ENCODE measurements at regions not wholly inside any gene's neighbourhood (a gene's known extent, or its start where the extent isn't known, plus 50 kb on each side); places are given as distances from the start of the nearest gene placed in this dataset.
"Not testable (repeated sequence)": the region's sequence is repeated elsewhere in the genome, so short reads cannot be mapped to it uniquely, and the experiment has no call there.

- no peak for DNase-seq
Observed at GRCh38 chr2:750628-751027, 73.4 kb upstream of the TMEM18 start.

GRCh38 chr2:747762-748351, 70.7 kb upstream of the TMEM18 start:
- no peak for DNase-seq

- DNase-seq, result no peak
Observed at GRCh38 chr2:746697-747096, 69.5 kb upstream of the TMEM18 start.

- DNase-seq, result no peak
Observed at GRCh38 chr2:744088-744487, 66.9 kb upstream of the TMEM18 start.

- no peak for DNase-seq
Observed at GRCh38 chr2:742221-742620, 65.0 kb upstream of the TMEM18 start.

- DNase-seq, result no peak
Observed at GRCh38 chr2:741195-741496, 63.9 kb upstream of the TMEM18 start.

- DNase-seq, result not testable (repeated sequence)
Observed at GRCh38 chr2:740322-741194, 63.4 kb upstream of the TMEM18 start.

GRCh38 chr2:739864-740321, 62.7 kb upstream of the TMEM18 start:
- DNase-seq, result not testable (repeated sequence)

GRCh38 chr2:736939-737338, 59.7 kb upstream of the TMEM18 start:
- no peak for DNase-seq

- DNase-seq, result no peak
Observed at GRCh38 chr2:735670-736218, 58.5 kb upstream of the TMEM18 start.

GRCh38 chr2:734496-734895, 57.3 kb upstream of the TMEM18 start:
- DNase-seq, result no peak

- no peak for DNase-seq
Observed at GRCh38 chr2:733495-733894, 56.3 kb upstream of the TMEM18 start.

- no peak for DNase-seq
Observed at GRCh38 chr2:733001-733400, 55.8 kb upstream of the TMEM18 start.

- no peak for DNase-seq
Observed at GRCh38 chr2:731711-732110, 54.5 kb upstream of the TMEM18 start.

- DNase-seq, result no peak
Observed at GRCh38 chr2:729376-729861, 52.2 kb upstream of the TMEM18 start.

GRCh38 chr2:728165-728564, 51.0 kb upstream of the TMEM18 start:
- no peak for DNase-seq

GRCh38 chr2:727071-727470, 49.9 kb upstream of the TMEM18 start:
- DNase-seq, result peak; percentile 9

All from activated CD4-positive, alpha-beta T cell treated with anti-CD3 and anti-CD28 coated beads, Interleukin-10, Interleukin-2, amounts not matched to agents 100 ng/mL and 50 ng/mL, durations not matched to agents 16 hours and 8 hours (primary cell).